ENCODE measurements at regions not wholly inside any gene's neighbourhood (a gene's known extent, or its start where the extent isn't known, plus 50 kb on each side); places are given as distances from the start of the nearest gene placed in this dataset.
"Not testable (repeated sequence)": the region's sequence is repeated elsewhere in the genome, so short reads cannot be mapped to it uniquely, and the experiment has no call there.

GRCh38 chr6:80535914-80536565, 429.6 kb downstream of the BCKDHB start:
- peak; percentile 63 for DNase-seq

DNA sequence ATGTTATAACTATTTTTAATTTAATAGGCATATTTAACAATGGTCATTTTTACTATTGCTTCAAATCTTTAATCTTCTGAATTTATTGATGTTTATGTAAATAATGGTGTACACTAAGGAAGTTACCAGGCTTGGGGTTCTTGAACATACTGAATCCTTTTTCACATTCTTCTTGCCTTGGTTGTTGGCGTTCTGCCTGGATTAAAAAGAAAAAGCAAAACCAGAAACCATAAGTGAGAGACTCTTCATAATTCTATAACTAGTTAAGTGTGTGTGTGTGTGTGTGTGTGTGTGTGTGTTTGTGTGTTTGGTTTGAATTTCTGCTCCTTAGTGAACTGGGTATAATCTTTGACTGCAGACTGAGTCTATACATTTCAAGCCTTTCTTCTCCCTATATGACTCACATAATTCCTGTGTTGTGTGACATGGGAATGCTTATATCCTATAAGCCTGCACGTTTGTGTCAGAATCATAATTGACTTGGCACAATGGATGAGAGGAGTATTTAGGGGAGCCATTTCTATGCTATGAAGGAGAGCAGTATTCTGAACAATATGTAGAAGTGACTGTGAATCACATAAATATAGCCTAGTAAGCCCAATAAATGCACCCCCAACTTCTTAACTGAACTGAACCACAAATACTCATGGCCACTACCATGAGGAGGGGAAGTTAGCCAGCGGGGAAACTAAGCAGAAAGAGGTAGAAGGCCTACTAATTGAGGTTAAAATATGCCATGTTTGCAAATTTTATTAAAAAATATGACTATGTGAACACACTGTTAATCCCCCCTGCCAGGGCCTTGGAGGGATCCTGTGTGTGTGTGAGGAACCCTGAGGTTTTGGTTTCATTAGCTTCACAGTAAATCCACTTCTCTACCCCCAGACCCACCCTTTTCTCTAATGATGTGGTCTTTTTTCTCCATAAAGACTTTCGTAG, 425.5 kb downstream of the BCKDHB start:
- no peak for DNase-seq

- DNase-seq: peak; percentile 64
Measured at GRCh38 chr6:80530103-80530502, 423.6 kb downstream of the BCKDHB start.

GRCh38 chr6:80528115-80528514, 421.6 kb downstream of the BCKDHB start:
- DNase-seq: peak; percentile 74

- peak; percentile 88 for DNase-seq
Measured at GRCh38 chr6:80527552-80528052, 421.1 kb downstream of the BCKDHB start.

- peak; percentile 37 for DNase-seq
Measured at GRCh38 chr6:80523531-80523997, 417.1 kb downstream of the BCKDHB start.

DNA sequence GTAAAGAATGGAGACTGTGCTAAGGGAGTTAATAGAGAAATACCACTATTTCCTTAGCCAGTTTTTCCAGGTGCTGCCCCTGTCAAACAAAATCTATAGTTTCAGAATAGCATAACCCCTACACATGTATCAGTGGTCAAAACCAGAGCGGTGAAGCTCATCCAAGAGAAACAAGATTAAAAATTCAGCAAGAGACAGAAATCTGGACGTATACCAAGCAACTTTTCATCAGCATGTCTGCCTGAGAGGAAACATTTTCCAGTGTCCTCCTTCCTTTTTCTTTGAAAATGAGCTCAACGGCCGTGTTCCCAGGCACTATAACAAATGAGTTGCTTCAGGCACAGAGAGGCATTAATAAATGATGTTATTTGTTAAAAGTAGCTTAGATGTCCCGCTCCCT, 416.5 kb downstream of the BCKDHB start:
- no peak for DNase-seq

DNA sequence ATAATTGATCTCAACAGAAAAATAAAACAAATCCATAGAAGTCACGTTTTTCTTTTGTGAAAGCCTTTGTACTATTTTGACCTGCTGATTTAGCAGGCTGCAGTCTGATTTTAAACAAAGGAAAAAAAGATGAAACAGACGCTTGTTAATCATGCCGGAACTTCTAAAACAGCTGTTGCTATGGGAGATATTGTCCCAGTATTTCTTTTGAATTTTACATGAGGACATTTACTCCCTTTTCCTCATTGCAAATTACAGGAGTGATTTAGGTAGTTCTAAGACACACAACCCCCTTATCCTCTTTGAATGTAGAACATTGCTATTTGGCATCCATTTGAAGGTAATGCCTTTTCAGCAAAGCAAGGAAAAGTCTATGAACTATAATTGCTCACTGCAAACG, 416.1 kb downstream of the BCKDHB start:
- DNase-seq: no peak

- DNase-seq: no peak
Measured at GRCh38 chr6:80519811-80520594, 413.5 kb downstream of the BCKDHB start.

DNA sequence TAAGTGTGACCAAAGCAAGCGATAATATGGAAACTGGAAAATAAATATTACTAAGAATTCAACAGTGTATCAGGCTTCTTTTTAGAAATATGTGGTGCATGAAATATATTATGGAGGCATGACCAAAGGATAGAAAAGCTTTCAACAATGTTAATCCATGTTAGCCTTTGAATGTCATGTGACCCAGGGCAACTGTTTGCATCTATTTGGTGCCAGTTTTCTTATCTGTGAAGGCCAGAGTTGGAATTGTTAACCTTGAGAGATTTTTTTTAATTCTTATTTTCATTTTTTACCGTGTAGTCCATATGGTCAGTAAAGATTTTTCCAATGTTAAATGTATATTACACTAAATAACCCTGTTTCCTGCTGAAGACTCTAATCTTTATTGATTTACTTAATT, 411.1 kb downstream of the BCKDHB start:
- no peak for DNase-seq

- not testable (repeated sequence) for DNase-seq
Measured at GRCh38 chr6:80510521-80510920, 404.1 kb downstream of the BCKDHB start.

- peak; percentile 66 for DNase-seq
Measured at GRCh38 chr6:80508885-80509630, 402.6 kb downstream of the BCKDHB start.

GRCh38 chr6:80504882-80505281, 398.4 kb downstream of the BCKDHB start:
- no peak for DNase-seq

GRCh38 chr6:80503660-80504059, 397.2 kb downstream of the BCKDHB start:
- no peak for DNase-seq

- peak; percentile 80 for DNase-seq
Measured at GRCh38 chr6:80502871-80503270, 396.4 kb downstream of the BCKDHB start.

GRCh38 chr6:80501636-80502035, 395.2 kb downstream of the BCKDHB start:
- no peak for DNase-seq

- DNase-seq: not testable (repeated sequence)
Measured at GRCh38 chr6:80497696-80498486, 391.4 kb downstream of the BCKDHB start.

GRCh38 chr6:80489911-80490635, 383.6 kb downstream of the BCKDHB start:
- DNase-seq: no peak

DNA sequence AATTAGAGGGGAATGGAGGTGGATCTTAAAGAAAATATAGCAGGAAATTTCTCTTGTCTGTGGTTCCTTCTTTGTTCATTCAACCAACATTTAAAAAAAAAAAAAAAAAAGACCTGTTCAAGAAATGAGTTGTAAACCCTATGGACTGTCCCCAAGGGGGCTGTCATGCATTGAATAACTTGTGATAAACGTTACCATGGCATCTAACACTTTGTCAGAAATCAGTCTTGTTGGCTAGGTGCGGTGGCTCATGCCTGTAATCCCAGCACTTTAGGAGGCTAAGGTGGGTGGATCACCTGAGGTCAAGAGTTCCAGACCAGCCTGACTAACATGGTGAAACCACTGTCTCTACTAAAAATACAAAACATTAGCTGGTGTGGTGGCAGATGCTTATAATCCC, 381.7 kb downstream of the BCKDHB start:
- peak; percentile 10 for DNase-seq

DNA sequence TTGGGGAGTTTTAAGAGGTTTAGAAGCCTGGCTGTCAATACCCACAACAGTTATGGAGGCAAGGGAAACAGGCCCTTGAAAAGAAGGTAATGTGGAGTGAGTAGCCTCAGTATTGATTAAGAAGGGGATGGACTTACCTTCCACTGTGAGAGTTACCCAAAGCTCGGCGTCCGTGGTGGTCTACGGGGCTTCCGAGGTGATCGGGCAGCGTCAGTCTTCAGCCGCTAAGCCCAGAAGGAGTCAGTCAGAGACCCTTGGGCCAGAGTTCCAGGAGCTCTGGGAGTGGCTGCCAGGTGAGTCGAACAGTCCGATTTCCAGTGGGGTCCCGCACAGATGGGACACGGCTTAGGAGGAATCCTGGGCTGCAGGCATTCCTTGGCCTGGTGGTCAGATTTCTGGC, 379.0 kb downstream of the BCKDHB start:
- not testable (repeated sequence) for DNase-seq

GRCh38 chr6:80482056-80482455, 375.6 kb downstream of the BCKDHB start:
- no peak for DNase-seq
